ENCODE measurements at regions not wholly inside any gene's neighbourhood (a gene's known extent, or its start where the extent isn't known, plus 50 kb on each side); places are given as distances from the start of the nearest gene placed in this dataset.
A peak's percentile ranks its signal among the peaks of the same experiment; 100 is the strongest.

DNA sequence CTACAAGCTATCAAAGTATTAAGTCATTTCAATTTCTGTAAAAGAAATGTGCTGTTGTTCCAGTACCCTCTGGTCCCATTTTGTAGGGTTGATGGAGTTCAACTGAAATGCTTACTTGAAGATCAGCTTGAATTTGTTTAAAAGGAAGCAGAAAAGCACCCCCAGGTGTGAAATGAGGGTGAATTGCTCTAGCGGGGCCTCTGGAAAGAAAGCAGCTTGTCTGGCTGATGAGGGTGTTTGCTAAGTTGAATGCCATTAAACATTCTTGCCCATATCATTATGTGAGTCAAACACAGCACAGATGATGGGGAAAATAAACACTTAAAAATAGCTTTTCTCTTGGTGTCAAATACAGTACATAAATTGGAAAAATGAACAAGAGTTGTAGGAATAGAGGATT, 280.3 kb downstream of the RAB38 start:
- no peaks in the 10 kb centered on the region for H3K9me2 ChIP-seq (ENCODE audit: insufficient read depth, low read length)
- no peaks in the 10 kb centered on the region for H3K36me3 ChIP-seq (ENCODE audit: insufficient read depth, low read length)
- H4K20me1 ChIP-seq (ENCODE audit: insufficient read depth), result no peaks in the 10 kb centered on the region
- H3K27ac ChIP-seq (ENCODE audit: low read length), result no peak overlapping the region
- H3K9me3 ChIP-seq (ENCODE audit: low read length), result no peaks in the 10 kb centered on the region
- H3K79me2 ChIP-seq (replicated peaks; ENCODE audit: insufficient read depth, low read length), result no peaks in the 10 kb centered on the region
- H3F3A ChIP-seq (ENCODE audit: insufficient read depth, low read length, poor library complexity, severe bottlenecking), result no peaks in the 10 kb centered on the region
- no peak overlapping the region for H3K9ac ChIP-seq (ENCODE audit: low read length)
- H3K27me3 ChIP-seq (ENCODE audit: insufficient read depth, low read depth, low read length), result no peaks in the 10 kb centered on the region
- H3K4me2 ChIP-seq (ENCODE audit: low read length), result no peak overlapping the region
- H3K4me3 ChIP-seq (ENCODE audit: low read length), result no peak overlapping the region
- TF ChIP-seq EZH2 (IDR thresholded peaks at IDR 0.05; ENCODE audit: borderline replicate concordance, insufficient read depth, low read length, poor library complexity, severe bottlenecking) (no peak), EP300 (conservative IDR thresholded peaks at IDR 0.05; ENCODE audit: poor library complexity, severe bottlenecking) (peak; percentile 66), REST (IDR thresholded peaks at IDR 0.05; ENCODE audit: borderline replicate concordance) (peak; percentile 19), POLR2AphosphoS5 (IDR thresholded peaks at IDR 0.05) (peak; percentile 84)
- no peak overlapping the region for H2AFZ ChIP-seq (ENCODE audit: low read depth, low read length)

DNA sequence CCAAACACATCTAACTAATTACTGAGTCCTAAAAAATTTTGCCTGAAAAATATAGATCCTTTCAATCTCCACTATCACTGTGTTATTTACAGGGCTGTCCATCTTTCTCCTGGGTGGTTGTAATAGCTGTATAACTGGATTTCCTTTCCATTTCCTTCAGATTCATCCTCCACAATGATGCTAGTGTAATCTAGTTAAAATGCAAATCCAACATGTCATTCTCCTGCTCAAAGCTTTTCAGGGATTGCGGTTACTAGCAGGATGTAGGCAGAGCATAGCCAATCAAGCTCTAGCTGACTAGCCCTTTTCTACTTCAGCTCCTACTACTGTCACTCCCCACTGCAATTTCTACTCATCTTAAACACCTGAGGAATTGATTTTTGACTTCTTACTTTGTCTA, 283.0 kb downstream of the RAB38 start:
- H3F3A ChIP-seq (ENCODE audit: insufficient read depth, low read length, poor library complexity, severe bottlenecking), result no peaks in the 10 kb centered on the region
- no peaks in the 10 kb centered on the region for H4K20me1 ChIP-seq (ENCODE audit: insufficient read depth)
- no peaks in the 10 kb centered on the region for H3K36me3 ChIP-seq (ENCODE audit: insufficient read depth, low read length)
- no peaks in the 10 kb centered on the region for H3K79me2 ChIP-seq (replicated peaks; ENCODE audit: insufficient read depth, low read length)
- peak overlapping the region; percentile 19 for H3K27ac ChIP-seq (ENCODE audit: low read length)
- H3K4me3 ChIP-seq (ENCODE audit: low read length), result no peak overlapping the region
- H3K9ac ChIP-seq (ENCODE audit: low read length), result no peak overlapping the region
- H3K9me2 ChIP-seq (ENCODE audit: insufficient read depth, low read length), result no peaks in the 10 kb centered on the region
- H3K27me3 ChIP-seq (ENCODE audit: insufficient read depth, low read depth, low read length), result no peaks in the 10 kb centered on the region
- no peak overlapping the region for H3K4me2 ChIP-seq (ENCODE audit: low read length)
- no peaks in the 10 kb centered on the region for H3K9me3 ChIP-seq (ENCODE audit: low read length)
- no peak overlapping the region for H2AFZ ChIP-seq (ENCODE audit: low read depth, low read length)
- TF ChIP-seq CTCF (IDR thresholded peaks at IDR 0.05; ENCODE audit: poor library complexity, severe bottlenecking) (no peak), EP300 (conservative IDR thresholded peaks at IDR 0.05; ENCODE audit: poor library complexity, severe bottlenecking) (no peak), EZH2 (IDR thresholded peaks at IDR 0.05; ENCODE audit: borderline replicate concordance, insufficient read depth, low read length, poor library complexity, severe bottlenecking) (no peak), MXI1 (conservative IDR thresholded peaks at IDR 0.05; ENCODE audit: poor library complexity, severe bottlenecking) (no peak), POLR2AphosphoS5 (IDR thresholded peaks at IDR 0.05) (no peak)

- no peaks in the 10 kb centered on the region for H3K27me3 ChIP-seq (ENCODE audit: insufficient read depth, low read depth, low read length)
- H3K4me3 ChIP-seq (ENCODE audit: low read length), result no peak overlapping the region
- no peak overlapping the region for H3K27ac ChIP-seq (ENCODE audit: low read length)
- no peaks in the 10 kb centered on the region for H3F3A ChIP-seq (ENCODE audit: insufficient read depth, low read length, poor library complexity, severe bottlenecking)
- H3K9me2 ChIP-seq (ENCODE audit: insufficient read depth, low read length), result no peaks in the 10 kb centered on the region
- H3K9ac ChIP-seq (ENCODE audit: low read length), result no peak overlapping the region
- no peaks in the 10 kb centered on the region for H3K79me2 ChIP-seq (replicated peaks; ENCODE audit: insufficient read depth, low read length)
- H4K20me1 ChIP-seq (ENCODE audit: insufficient read depth), result no peaks in the 10 kb centered on the region
- H3K4me2 ChIP-seq (ENCODE audit: low read length), result no peak overlapping the region
- TF ChIP-seq TAF1 (IDR thresholded peaks at IDR 0.05; ENCODE audit: low read depth) (no peak), MXI1 (conservative IDR thresholded peaks at IDR 0.05; ENCODE audit: poor library complexity, severe bottlenecking) (no peak), EP300 (conservative IDR thresholded peaks at IDR 0.05; ENCODE audit: poor library complexity, severe bottlenecking) (no peak), REST (IDR thresholded peaks at IDR 0.05; ENCODE audit: borderline replicate concordance) (no peak), POLR2AphosphoS5 (IDR thresholded peaks at IDR 0.05) (no peak), RAD21 (conservative IDR thresholded peaks at IDR 0.05) (no peak), EZH2 (IDR thresholded peaks at IDR 0.05; ENCODE audit: borderline replicate concordance, insufficient read depth, low read length, poor library complexity, severe bottlenecking) (no peak), CTCF (IDR thresholded peaks at IDR 0.05; ENCODE audit: poor library complexity, severe bottlenecking) (no peak)
- no peaks in the 10 kb centered on the region for H3K36me3 ChIP-seq (ENCODE audit: insufficient read depth, low read length)
- H3K9me3 ChIP-seq (ENCODE audit: low read length), result no peaks in the 10 kb centered on the region
- no peak overlapping the region for H2AFZ ChIP-seq (ENCODE audit: low read depth, low read length)
These were observed 286.1 kb downstream of the RAB38 start for GRCh38 chr11:87889126-87889525.

Data from neural cell (in vitro differentiated cells).